ENCODE measurements at regions not wholly inside any gene's neighbourhood (a gene's known extent, or its start where the extent isn't known, plus 50 kb on each side); places are given as distances from the start of the nearest gene placed in this dataset.

DNA sequence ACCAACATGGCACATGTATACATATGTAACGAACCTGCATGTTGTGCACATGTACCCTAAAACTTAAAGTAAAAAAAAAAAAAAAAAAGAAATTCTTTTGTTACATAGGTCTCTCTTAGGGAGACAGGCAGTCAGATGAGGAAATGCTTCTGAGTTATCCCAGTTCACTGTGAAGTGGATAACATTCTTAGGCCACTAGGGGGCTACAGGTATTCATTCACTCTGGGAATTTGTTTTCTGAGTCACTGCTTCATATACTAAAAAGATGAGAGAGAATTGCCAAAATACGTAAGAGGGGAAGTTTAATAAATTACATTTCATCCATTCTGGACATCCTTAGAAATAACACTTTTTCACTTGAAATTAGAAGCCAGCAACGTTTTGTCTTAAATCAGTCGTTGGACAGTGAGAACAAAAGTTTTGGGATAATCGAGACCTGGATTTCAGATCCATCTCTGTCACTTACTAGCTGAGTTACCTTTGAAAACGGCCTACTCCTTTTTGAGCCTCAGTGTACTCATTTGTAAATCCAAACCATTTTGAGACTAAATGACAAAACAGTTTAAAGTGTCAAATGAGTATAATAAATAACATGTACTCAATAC is 738.4 kb upstream of the ALCAM start:
- Histone ChIP-seq H3K4me3 (no peak overlapping the region), H3K27ac (no peak overlapping the region), H3K4me1 (no peaks in the 10 kb centered on the region), H3K9me3 (no peaks in the 10 kb centered on the region), H3K36me3 (ENCODE audit: insufficient read depth in 1 of 2, low read depth in 1 of 2) (no peaks in the 10 kb centered on the region), H3K27me3 (ENCODE audit: insufficient read depth in 3 of 3, low read length in 2 of 3) (no peaks in the 10 kb centered on the region)
- no peak for ATAC-seq
- intact Hi-C loops (cut with DNase I), result no loop called here
- 65 to 71% (median 66%) methylated on average over 6 of the region's 6 CpGs for WGBS, 3 donors
- DNase-seq, result no peak
- TF ChIP-seq, protein P1, sequence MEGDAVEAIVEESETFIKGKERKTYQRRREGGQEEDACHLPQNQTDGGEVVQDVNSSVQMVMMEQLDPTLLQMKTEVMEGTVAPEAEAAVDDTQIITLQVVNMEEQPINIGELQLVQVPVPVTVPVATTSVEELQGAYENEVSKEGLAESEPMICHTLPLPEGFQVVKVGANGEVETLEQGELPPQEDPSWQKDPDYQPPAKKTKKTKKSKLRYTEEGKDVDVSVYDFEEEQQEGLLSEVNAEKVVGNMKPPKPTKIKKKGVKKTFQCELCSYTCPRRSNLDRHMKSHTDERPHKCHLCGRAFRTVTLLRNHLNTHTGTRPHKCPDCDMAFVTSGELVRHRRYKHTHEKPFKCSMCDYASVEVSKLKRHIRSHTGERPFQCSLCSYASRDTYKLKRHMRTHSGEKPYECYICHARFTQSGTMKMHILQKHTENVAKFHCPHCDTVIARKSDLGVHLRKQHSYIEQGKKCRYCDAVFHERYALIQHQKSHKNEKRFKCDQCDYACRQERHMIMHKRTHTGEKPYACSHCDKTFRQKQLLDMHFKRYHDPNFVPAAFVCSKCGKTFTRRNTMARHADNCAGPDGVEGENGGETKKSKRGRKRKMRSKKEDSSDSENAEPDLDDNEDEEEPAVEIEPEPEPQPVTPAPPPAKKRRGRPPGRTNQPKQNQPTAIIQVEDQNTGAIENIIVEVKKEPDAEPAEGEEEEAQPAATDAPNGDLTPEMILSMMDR (IDR thresholded peaks at IDR 0.05), result no peak

DNA sequence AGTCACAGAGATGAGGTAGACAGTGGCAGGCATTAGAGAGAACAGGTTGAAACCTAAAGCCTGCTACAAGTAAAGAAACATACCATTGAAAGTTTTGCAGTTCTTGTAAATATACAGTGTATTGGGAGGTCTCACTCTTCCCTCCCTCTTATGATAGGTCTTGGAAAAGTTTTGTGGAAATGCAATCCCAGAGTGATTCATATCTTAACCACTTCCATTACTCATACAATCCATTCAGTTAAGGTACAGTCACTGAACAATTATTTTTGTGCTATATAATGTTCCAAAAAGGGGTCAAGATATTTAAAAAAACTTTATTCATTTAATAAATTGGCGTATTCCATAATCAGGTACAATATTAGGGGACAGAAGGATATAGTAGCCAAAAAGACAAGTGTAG is 737.7 kb upstream of the ALCAM start:
- Histone ChIP-seq H3K27me3 (ENCODE audit: insufficient read depth in 3 of 3, low read length in 2 of 3) (no peaks in the 10 kb centered on the region), H3K9me3 (no peaks in the 10 kb centered on the region), H3K27ac (no peak overlapping the region), H3K36me3 (ENCODE audit: insufficient read depth in 1 of 2, low read depth in 1 of 2) (no peaks in the 10 kb centered on the region), H3K4me1 (no peaks in the 10 kb centered on the region), H3K4me3 (no peak overlapping the region)
- no peak for DNase-seq
- TF ChIP-seq, protein P1 (IDR thresholded peaks at IDR 0.05), result no peak
- 36 to 46% (median 38%) methylated on average over 1 of the region's 1 CpG for WGBS, 3 donors
- intact Hi-C loops (cut with DNase I), result no loop called here
- ATAC-seq, result no peak

DNA sequence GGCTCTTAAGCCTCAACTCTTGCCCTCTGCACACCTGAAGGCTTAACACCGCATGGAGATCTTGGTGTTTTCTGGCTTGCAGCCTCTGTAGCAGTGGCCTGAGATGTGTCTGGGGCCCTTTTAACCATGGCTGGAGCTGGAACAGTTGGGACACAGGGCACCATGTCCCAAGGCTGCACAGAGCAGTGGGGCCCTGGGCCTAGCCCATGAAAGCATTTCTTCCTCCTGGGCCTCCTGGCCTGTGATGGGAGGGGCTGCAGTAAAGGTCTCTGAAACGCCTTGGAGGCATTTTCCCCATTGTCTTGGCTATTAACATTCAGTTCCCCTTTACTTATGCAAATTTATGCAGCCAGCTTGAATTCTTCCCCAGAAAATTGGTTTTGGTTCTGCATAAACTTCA is 735.5 kb upstream of the ALCAM start:
- no peaks in the 10 kb centered on the region for H3K9me3 ChIP-seq
- TF ChIP-seq, protein P1 (IDR thresholded peaks at IDR 0.05), result no peak
- H3K4me1 ChIP-seq, result no peaks in the 10 kb centered on the region
- no peak for ATAC-seq
- intact Hi-C loops (cut with DNase I), result no loop called here
- no peak overlapping the region for H3K27ac ChIP-seq
- no peaks in the 10 kb centered on the region for H3K36me3 ChIP-seq (ENCODE audit: insufficient read depth in 1 of 2, low read depth in 1 of 2)
- WGBS, 3 donors, result 70 to 77% (median 70%) methylated on average over 2 of the region's 2 CpGs
- H3K27me3 ChIP-seq (ENCODE audit: insufficient read depth in 3 of 3, low read length in 2 of 3), result no peaks in the 10 kb centered on the region
- H3K4me3 ChIP-seq, result no peak overlapping the region
- DNase-seq, result no peak

DNA sequence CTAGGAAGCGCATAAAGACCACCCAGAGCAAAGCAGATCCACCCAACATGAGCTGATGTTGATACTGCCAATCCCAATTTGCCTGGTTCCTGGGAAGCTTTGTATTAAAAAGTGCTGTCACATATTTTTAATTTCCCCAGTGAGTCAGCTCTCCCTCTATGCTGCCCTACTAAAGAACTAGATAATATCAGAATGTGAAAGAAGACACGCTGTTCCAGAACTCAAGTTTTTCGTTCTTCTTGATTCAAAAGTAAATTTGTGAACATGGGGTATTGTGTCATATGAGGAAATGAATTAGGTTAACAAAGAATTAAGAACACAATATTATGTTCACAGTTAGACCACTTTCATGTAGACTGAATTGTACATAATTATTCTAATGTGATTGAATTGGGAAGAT is 734.2 kb upstream of the ALCAM start:
- no peaks in the 10 kb centered on the region for H3K4me1 ChIP-seq
- DNase-seq (no peak), ATAC-seq (no peak)
- no peaks in the 10 kb centered on the region for H3K27me3 ChIP-seq (ENCODE audit: insufficient read depth in 3 of 3, low read length in 2 of 3)
- H3K36me3 ChIP-seq (ENCODE audit: insufficient read depth in 1 of 2, low read depth in 1 of 2), result no peaks in the 10 kb centered on the region
- no peaks in the 10 kb centered on the region for H3K9me3 ChIP-seq
- no peak overlapping the region for H3K4me3 ChIP-seq
- WGBS, 3 donors, result 88 to 95% (median 89%) methylated on average over 3 of the region's 3 CpGs
- intact Hi-C loops (cut with DNase I), result no loop called here
- TF ChIP-seq, protein P1 (IDR thresholded peaks at IDR 0.05), result no peak
- H3K27ac ChIP-seq, result no peak overlapping the region

DNA sequence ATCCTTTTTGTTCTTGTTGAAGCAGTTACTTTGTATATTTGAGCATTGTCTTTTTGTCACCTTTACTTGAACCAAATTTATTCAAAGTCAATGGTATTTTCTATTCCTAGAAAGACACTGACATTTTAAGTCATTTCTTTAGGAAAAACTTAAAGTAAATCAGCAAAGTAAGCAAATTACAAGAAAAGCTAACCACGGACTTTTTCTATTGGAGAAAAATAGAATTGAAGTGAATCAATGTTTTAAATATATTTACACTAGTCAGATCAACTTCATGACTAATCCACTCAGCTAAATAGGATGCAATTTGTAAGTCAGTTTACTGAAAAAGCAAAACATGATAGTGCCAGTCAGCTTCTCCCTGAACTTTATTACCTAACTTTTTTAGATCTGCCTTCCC is 733.8 kb upstream of the ALCAM start:
- no peak for DNase-seq

More for the DNA sequence above, 733.8 kb upstream of the ALCAM start:
- H3K27me3 ChIP-seq (ENCODE audit: insufficient read depth in 3 of 3, low read length in 2 of 3), result no peaks in the 10 kb centered on the region
- H3K27ac ChIP-seq, result no peak overlapping the region
- H3K36me3 ChIP-seq (ENCODE audit: insufficient read depth in 1 of 2, low read depth in 1 of 2), result no peaks in the 10 kb centered on the region
- H3K9me3 ChIP-seq, result no peaks in the 10 kb centered on the region
- intact Hi-C loops (cut with DNase I), result no loop called here
- TF ChIP-seq, protein P1 (IDR thresholded peaks at IDR 0.05), result no peak
- no peak overlapping the region for H3K4me3 ChIP-seq
- 81 to 89% (median 85%) methylated on average over 1 of the region's 1 CpG for WGBS, 3 donors
- H3K4me1 ChIP-seq, result no peaks in the 10 kb centered on the region
- ATAC-seq, result no peak

All from psoas muscle (tissue), 7 donors.